Ascending aorta (tissue), 2 donors: ENCODE measurements at regions not wholly inside any gene's neighbourhood (a gene's known extent, or its start where the extent isn't known, plus 50 kb on each side); places are given as distances from the start of the nearest gene placed in this dataset.

Source experiments
- DNase-seq, 2 donors: peaks; one replicate each; pipeline ENCODE4 v3.0.0-alpha.2; 2019; ENCODE audit warnings: low spot score in 2 of 2
- H3K27ac ChIP-seq, 2 donors: fragments of 200-600 bp; sonication (generic); one replicate each; pipeline ENCODE4 v1.5.1; 2016 to 2017; ENCODE audit warnings: mild to moderate bottlenecking in 1 of 2
- H3K27me3 ChIP-seq: fragments of 200-600 bp; sonication (generic); one replicate; pipeline ENCODE4 v1.5.1; 2017
- H3K36me3 ChIP-seq, 2 donors: fragments of 200-600 bp; sonication (generic); one replicate each; pipeline ENCODE4 v1.5.1; 2016
- H3K4me1 ChIP-seq, 2 donors: fragments of 200-600 bp; sonication (generic); one replicate each; pipeline ENCODE4 v1.5.1; 2016 to 2017; ENCODE audit warnings: mild to moderate bottlenecking in 1 of 2
- H3K4me3 ChIP-seq, 2 donors: fragments of 200-600 bp; sonication (generic); one replicate each; pipeline ENCODE4 v1.5.1; 2016 to 2017; ENCODE audit warnings: mild to moderate bottlenecking in 1 of 2
- H3K9me3 ChIP-seq, 2 donors: fragments of 200-600 bp; sonication (generic); one replicate each; pipeline ENCODE4 v1.5.1; 2016
- CTCF ChIP-seq, 3 experiments: fragments of 200-600 bp in 2 of 3; fragments of 450-650 bp in 1 of 3; sonication (generic) in 2 of 3; IDR thresholded peaks; one replicate each; pipeline ENCODE4 v1.5.1; 2016 to 2019; ENCODE audit warnings: antibody characterized with exemption in 3 of 3, mild to moderate bottlenecking in 1 of 3, moderate library complexity in 1 of 3
- intact Hi-C: fragments of 100-400 bp; cut with DNase I; formaldehyde crosslinking; loops from one replicate; pipeline ENCODE4 v1.15.1; 2023

- Histone ChIP-seq H3K27me3 (no peaks in the 10 kb centered on the region), H3K4me1 (no peaks in the 10 kb centered on the region), H3K4me3 (no peak overlapping the region), H3K9me3 (peaks cover 0 to 13% of the 10 kb centered on the region in 2 donors), H3K36me3 (no peaks in the 10 kb centered on the region), H3K27ac (no peak overlapping the region)
- intact Hi-C loops, result no loop called here
- DNase-seq, result no peak
- no peak for TF ChIP-seq CTCF (IDR thresholded peaks at IDR 0.05)
These were observed 76.4 kb upstream of the GALNT17 start for GRCh38 chr7:71055504-71055903.

- Histone ChIP-seq H3K27me3 (no peaks in the 10 kb centered on the region), H3K4me3 (no peak overlapping the region), H3K4me1 (no peaks in the 10 kb centered on the region), H3K9me3 (peaks cover 0 to 27% of the 10 kb centered on the region in 2 donors), H3K36me3 (no peaks in the 10 kb centered on the region), H3K27ac (no peak overlapping the region)
- intact Hi-C loops, result no loop called here
- DNase-seq, result no peak
- TF ChIP-seq CTCF (IDR thresholded peaks at IDR 0.05), result no peak
These were observed 54.0 kb upstream of the GALNT17 start for GRCh38 chr7:71077743-71078476.
